NCI-H1105 (cell line): ENCODE measurements at regions not wholly inside any gene's neighbourhood (a gene's known extent, or its start where the extent isn't known, plus 50 kb on each side); places are given as distances from the start of the nearest gene placed in this dataset.
"Not testable (repeated sequence)": the region's sequence is repeated elsewhere in the genome, so short reads cannot be mapped to it uniquely, and the experiment has no call there.

Source experiments
- DNase-seq: peaks from one replicate; lab custom pipeline; 2025; lab: John Stamatoyannopoulos, UW

GRCh38 chr4:111269439-111269838 lies 646.6 kb upstream of the PITX2 start:
- no peak for DNase-seq

- DNase-seq, result no peak
Measured at GRCh38 chr4:111274060-111274459, 651.2 kb upstream of the PITX2 start.

- no peak for DNase-seq
Measured at GRCh38 chr4:111274486-111274885, 651.6 kb upstream of the PITX2 start.

GRCh38 chr4:111281219-111281618 lies 658.3 kb upstream of the PITX2 start:
- DNase-seq, result no peak

- DNase-seq, result no peak
Measured at GRCh38 chr4:111282035-111282434, 659.2 kb upstream of the PITX2 start.

- peak; percentile 3 for DNase-seq
Measured at GRCh38 chr4:111283066-111283677, 660.3 kb upstream of the PITX2 start.

GRCh38 chr4:111296466-111296865 lies 673.6 kb upstream of the PITX2 start:
- DNase-seq, result no peak

- no peak for DNase-seq
Measured at GRCh38 chr4:111303806-111304205, 680.9 kb upstream of the PITX2 start.

GRCh38 chr4:111323496-111323895 lies 700.6 kb upstream of the PITX2 start:
- no peak for DNase-seq

- DNase-seq, result no peak
Measured at GRCh38 chr4:111323916-111324315, 701.0 kb upstream of the PITX2 start.

GRCh38 chr4:111326450-111326849 lies 703.6 kb upstream of the PITX2 start:
- no peak for DNase-seq

GRCh38 chr4:111330786-111331185 lies 707.9 kb upstream of the PITX2 start:
- DNase-seq, result no peak

GRCh38 chr4:111334361-111334760 lies 711.5 kb upstream of the PITX2 start:
- DNase-seq, result no peak

GRCh38 chr4:111337186-111337876 lies 714.5 kb upstream of the PITX2 start:
- peak; percentile 0 for DNase-seq

- no peak for DNase-seq
Measured at GRCh38 chr4:111359602-111360001, 736.7 kb upstream of the PITX2 start.

- no peak for DNase-seq
Measured at GRCh38 chr4:111360906-111361305, 738.0 kb upstream of the PITX2 start.

- no peak for DNase-seq
Measured at GRCh38 chr4:111362941-111363361, 740.1 kb upstream of the PITX2 start.

GRCh38 chr4:111377880-111378279 lies 755.0 kb upstream of the PITX2 start:
- DNase-seq, result not testable (repeated sequence)

GRCh38 chr4:111388561-111388960 lies 756.7 kb upstream of the FAM241A start:
- DNase-seq, result no peak

GRCh38 chr4:111391829-111392228 lies 753.4 kb upstream of the FAM241A start:
- no peak for DNase-seq

GRCh38 chr4:111393781-111394180 lies 751.5 kb upstream of the FAM241A start:
- DNase-seq, result no peak

- DNase-seq, result no peak
Measured at GRCh38 chr4:111398906-111399330, 746.3 kb upstream of the FAM241A start.

- DNase-seq, result no peak
Measured at GRCh38 chr4:111399623-111400022, 745.6 kb upstream of the FAM241A start.

GRCh38 chr4:111400741-111401140 lies 744.5 kb upstream of the FAM241A start:
- DNase-seq, result peak; percentile 52
